Uterus (tissue), 3 donors: ENCODE measurements at regions not wholly inside any gene's neighbourhood (a gene's known extent, or its start where the extent isn't known, plus 50 kb on each side); places are given as distances from the start of the nearest gene placed in this dataset.

Experiments
- DNase-seq, 2 donors: peaks; one replicate each; pipeline ENCODE4 v3.0.0-alpha.2; 2019 to 2020
- H3K27ac ChIP-seq, 2 donors: fragments of 200-600 bp; sonication (generic); 1 replicate in 1 of 2; 2 replicates in 1 of 2; pipeline ENCODE4 v1.5.1; 2016 to 2018
- H3K27me3 ChIP-seq, 2 donors: fragments of 200-600 bp; sonication (generic); one replicate each; pipeline ENCODE4 v1.5.1; 2018 to 2019; ENCODE audit warnings: control low read depth in 1 of 2
- H3K36me3 ChIP-seq, 2 donors: fragments of 200-600 bp; sonication (generic); one replicate each; pipeline ENCODE4 v1.5.1; 2019; ENCODE audit warnings: control low read depth in 1 of 2
- H3K4me1 ChIP-seq, 2 donors: fragments of 200-600 bp; sonication (generic); one replicate each; pipeline ENCODE4 v1.5.1; 2018 to 2019; ENCODE audit warnings: control low read depth in 1 of 2
- H3K4me3 ChIP-seq, 2 donors: fragments of 200-600 bp; sonication (generic); 1 replicate in 1 of 2; 2 replicates in 1 of 2; pipeline ENCODE4 v1.5.1; 2018 to 2019; ENCODE audit warnings: mild to moderate bottlenecking in 1 of 2
- H3K9me3 ChIP-seq, 2 donors: fragments of 200-600 bp; sonication (generic); one replicate each; pipeline ENCODE4 v1.5.1; 2019; ENCODE audit warnings: control low read depth in 1 of 2
- CTCF ChIP-seq, 4 experiments: fragments of 200-600 bp in 2 of 4; fragments of 450-650 bp in 2 of 4; sonication (generic) in 2 of 4; IDR thresholded peaks; one replicate each; pipeline ENCODE4 v1.5.1; 2016 to 2019; ENCODE audit warnings: antibody characterized with exemption in 4 of 4, mild to moderate bottlenecking in 2 of 4, moderate library complexity in 1 of 4
- POLR2A ChIP-seq, 2 donors: fragments of 450-650 bp; IDR thresholded peaks; one replicate each; pipeline ENCODE4 v1.6.1; 2016; ENCODE audit warnings: antibody characterized with exemption in 2 of 2, mild to moderate bottlenecking in 1 of 2, moderate library complexity in 1 of 2
- intact Hi-C: fragments of 100-400 bp; cut with DNase I; formaldehyde crosslinking; loops from one replicate; pipeline ENCODE4 v1.15.1; 2023; ENCODE audit warnings: low total_unique reads
- donor health status: DM: yes; HTN: yes; CAD: no.

GRCh38 chr17:56087199-56087598, 66.1 kb upstream of the ANKFN1 start:
- no peaks in the 10 kb centered on the region for H3K9me3 ChIP-seq
- intact Hi-C loops: no loop called here
- H3K36me3 ChIP-seq: no peaks in the 10 kb centered on the region

GRCh38 chr17:56096026-56096810, 57.1 kb upstream of the ANKFN1 start:
- Histone ChIP-seq H3K27me3 (no peaks in the 10 kb centered on the region), H3K4me3 (no peak overlapping the region), H3K9me3 (no peaks in the 10 kb centered on the region), H3K4me1 (no peaks in the 10 kb centered on the region), H3K27ac (no peak overlapping the region), H3K36me3 (no peaks in the 10 kb centered on the region)
- DNase-seq: no peak
- intact Hi-C loops: no loop called here
- TF ChIP-seq CTCF (IDR thresholded peaks at IDR 0.05): no peak
- no peak for TF ChIP-seq POLR2A (IDR thresholded peaks at IDR 0.05)

More at GRCh38 chr17:56087199-56087598, 66.1 kb upstream of the ANKFN1 start:
- Histone ChIP-seq H3K27ac (no peak overlapping the region), H3K27me3 (no peaks in the 10 kb centered on the region), H3K4me3 (no peak overlapping the region), H3K4me1 (no peaks in the 10 kb centered on the region)
- no peak for DNase-seq
- no peak for TF ChIP-seq CTCF (IDR thresholded peaks at IDR 0.05)
- no peak for TF ChIP-seq POLR2A (IDR thresholded peaks at IDR 0.05)

GRCh38 chr17:56098746-56099145, 54.5 kb upstream of the ANKFN1 start:
- no peak overlapping the region for H3K27ac ChIP-seq
- TF ChIP-seq CTCF (IDR thresholded peaks at IDR 0.05): no peak
- no peaks in the 10 kb centered on the region for H3K27me3 ChIP-seq
- H3K4me1 ChIP-seq: no peaks in the 10 kb centered on the region
- no peaks in the 10 kb centered on the region for H3K36me3 ChIP-seq
- DNase-seq: no peak
- no peaks in the 10 kb centered on the region for H3K9me3 ChIP-seq
- intact Hi-C loops: no loop called here
- no peak overlapping the region for H3K4me3 ChIP-seq

- Histone ChIP-seq H3K36me3 (no peaks in the 10 kb centered on the region), H3K27me3 (no peaks in the 10 kb centered on the region), H3K4me3 (no peak overlapping the region), H3K4me1 (no peaks in the 10 kb centered on the region), H3K9me3 (no peaks in the 10 kb centered on the region), H3K27ac (no peak overlapping the region)
- TF ChIP-seq CTCF (IDR thresholded peaks at IDR 0.05): no peak
- TF ChIP-seq POLR2A (IDR thresholded peaks at IDR 0.05): no peak
- no peak for DNase-seq
- intact Hi-C loops: no loop called here
These were observed 53.6 kb upstream of the ANKFN1 start for GRCh38 chr17:56099649-56100048.
